Smooth muscle cell (in vitro differentiated cells): ENCODE measurements at regions not wholly inside any gene's neighbourhood (a gene's known extent, or its start where the extent isn't known, plus 50 kb on each side); places are given as distances from the start of the nearest gene placed in this dataset.

Experiments used
- DNase-seq: peaks from one replicate; lab custom pipeline; 2025; ENCODE audit not compliant: unreplicated experiment; lab: John Stamatoyannopoulos, UW
- H2AFZ ChIP-seq: fragments of 200-600 bp; sonication (generic); 2 replicates; pipeline ENCODE4 v1.6.0; 2016; ENCODE audit warnings: antibody characterized with exemption, low read depth, mild to moderate bottlenecking
- H3F3A ChIP-seq: fragments of 200-600 bp; sonication (generic); 2 replicates; pipeline ENCODE4 v1.6.0; 2017; ENCODE audit warnings: antibody characterized with exemption, low read depth
- H3K27ac ChIP-seq: fragments of 200-600 bp; sonication (generic); 2 replicates; pipeline ENCODE4 v1.5.1; 2016; ENCODE audit warnings: low read depth, mild to moderate bottlenecking
- H3K27me3 ChIP-seq: fragments of 200-600 bp; sonication (generic); 2 replicates; pipeline ENCODE4 v1.6.1; 2016; ENCODE audit warnings: low read depth, mild to moderate bottlenecking
- H3K36me3 ChIP-seq: fragments of 200-600 bp; sonication (generic); 2 replicates; pipeline ENCODE4 v1.5.1; 2016; ENCODE audit warnings: low read depth
- H3K4me1 ChIP-seq: fragments of 200-600 bp; sonication (generic); 2 replicates; pipeline ENCODE4 v1.5.1; 2016; ENCODE audit warnings: low read depth
- H3K4me2 ChIP-seq: fragments of 200-600 bp; sonication (generic); 2 replicates; pipeline ENCODE4 v1.6.0; 2016; ENCODE audit warnings: mild to moderate bottlenecking
- H3K4me3 ChIP-seq: fragments of 200-600 bp; sonication (generic); 2 replicates; pipeline ENCODE4 v1.5.1; 2016; ENCODE audit warnings: mild to moderate bottlenecking
- H3K79me2 ChIP-seq: fragments of 200-600 bp; sonication (generic); 2 replicates; pipeline ENCODE4 v1.6.0; 2016; ENCODE audit warnings: low read depth, mild to moderate bottlenecking
- H3K9ac ChIP-seq: fragments of 200-600 bp; sonication (generic); 2 replicates; pipeline ENCODE4 v1.6.0; 2016; ENCODE audit warnings: low read depth
- H3K9me3 ChIP-seq: fragments of 200-600 bp; sonication (generic); replicated peaks from 2 replicates; pipeline ENCODE4 v1.5.1; 2016; ENCODE audit warnings: low read depth
- H4K20me1 ChIP-seq: fragments of 200-600 bp; sonication (generic); 2 replicates; pipeline ENCODE4 v1.6.0; 2016; ENCODE audit warnings: low read depth
- CTCF ChIP-seq: fragments of 200-600 bp; sonication (generic); IDR thresholded peaks from 2 replicates; pipeline ENCODE4 v1.5.1; 2017; ENCODE audit warnings: borderline replicate concordance, mild to moderate bottlenecking, antibody characterized with exemption; ENCODE audit not compliant: insufficient read depth, poor library complexity, severe bottlenecking
- WGBS: methylation state at CpG from one replicate; pipeline ENCODE4 v1.1.7; 2016; ENCODE audit warnings: low lambda C conversion rate; 5-methylcytosine and 5-hydroxymethylcytosine counted together

GRCh38 chr13:82370316-82370715 is 1512.0 kb downstream of the SLITRK1 start:
- Histone ChIP-seq H3K27ac (no peak overlapping the region), H4K20me1 (no peaks in the 10 kb centered on the region)

GRCh38 chr13:82364525-82364924 is 1517.7 kb downstream of the SLITRK1 start:
- Histone ChIP-seq H3K9me3 (no peaks in the 10 kb centered on the region), H3K79me2 (no peaks in the 10 kb centered on the region), H4K20me1 (no peaks in the 10 kb centered on the region), H2AFZ (no peak overlapping the region), H3K27me3 (no peaks in the 10 kb centered on the region), H3F3A (no peaks in the 10 kb centered on the region), H3K27ac (no peak overlapping the region), H3K4me3 (no peak overlapping the region), H3K36me3 (no peaks in the 10 kb centered on the region), H3K4me1 (no peaks in the 10 kb centered on the region), H3K4me2 (no peak overlapping the region), H3K9ac (no peak overlapping the region)
- no peak for TF ChIP-seq CTCF
- no peak for DNase-seq

More at GRCh38 chr13:82370316-82370715, 1512.0 kb downstream of the SLITRK1 start:
- Histone ChIP-seq H3K4me2 (no peak overlapping the region), H3K9me3 (no peaks in the 10 kb centered on the region), H3K4me3 (no peak overlapping the region), H3K4me1 (no peaks in the 10 kb centered on the region), H3K27me3 (no peaks in the 10 kb centered on the region), H3K9ac (no peak overlapping the region), H3K36me3 (no peaks in the 10 kb centered on the region), H3K79me2 (no peaks in the 10 kb centered on the region), H2AFZ (no peak overlapping the region), H3F3A (no peaks in the 10 kb centered on the region)
- no peak for DNase-seq
- TF ChIP-seq CTCF: no peak
- 96% methylated on average over 1 of the region's 1 CpG for WGBS

- WGBS: 78% methylated on average over 1 of the region's 1 CpG
- Histone ChIP-seq H3K9me3 (no peaks in the 10 kb centered on the region), H3K4me2 (no peak overlapping the region)
Measured at GRCh38 chr13:82358284-82358683, 1524.0 kb downstream of the SLITRK1 start.

More at GRCh38 chr13:82358284-82358683, 1524.0 kb downstream of the SLITRK1 start:
- Histone ChIP-seq H3F3A (no peaks in the 10 kb centered on the region), H3K4me1 (no peaks in the 10 kb centered on the region), H3K27ac (no peak overlapping the region), H3K79me2 (no peaks in the 10 kb centered on the region), H2AFZ (no peak overlapping the region), H3K27me3 (no peaks in the 10 kb centered on the region), H4K20me1 (no peaks in the 10 kb centered on the region), H3K36me3 (no peaks in the 10 kb centered on the region), H3K4me3 (no peak overlapping the region), H3K9ac (no peak overlapping the region)
- no peak for DNase-seq
- TF ChIP-seq CTCF: no peak
